Panc1 (cell line): ENCODE measurements at regions not wholly inside any gene's neighbourhood (a gene's known extent, or its start where the extent isn't known, plus 50 kb on each side); places are given as distances from the start of the nearest gene placed in this dataset.

Experiments
- CTCF ChIP-seq: fragments of 450-650 bp; IDR thresholded peaks from 2 replicates; pipeline ENCODE4 v1.5.1; 2017; ENCODE audit warnings: mild to moderate bottlenecking
- POLR2AphosphoS5 ChIP-seq: IDR thresholded peaks from 2 replicates; pipeline ENCODE4 v1.6.1; 2012; ENCODE audit warnings: mild to moderate bottlenecking, low read depth, low read length, moderate library complexity
- REST ChIP-seq, 2 experiments: IDR thresholded peaks; 2 replicates each; pipeline ENCODE4 v1.6.1; 2011 to 2012; ENCODE audit warnings: low read depth in 2 of 2, control low read depth in 1 of 2, low read length in 1 of 2, mild to moderate bottlenecking in 1 of 2, moderate library complexity in 1 of 2; ENCODE audit not compliant: insufficient read depth in 1 of 2
- SIN3A ChIP-seq: IDR thresholded peaks from 2 replicates; pipeline ENCODE4 v1.6.1; 2012; ENCODE audit warnings: low read depth, mild to moderate bottlenecking, low read length, moderate library complexity, borderline replicate concordance; ENCODE audit not compliant: insufficient read depth

GRCh38 chr1:82752046-82752445 is 951.3 kb downstream of the ADGRL2 start:
- TF ChIP-seq CTCF (no peak), POLR2AphosphoS5 (no peak), REST (IDR thresholded peaks at IDR 0.05; ENCODE audit: insufficient read depth in 1 of 2, low read depth in 2 of 2, low read length in 1 of 2) (no peak), SIN3A (no peak)
